Activated B cell treated with CpG ODN at 0.5 μM for 24 hours (primary cell): ENCODE measurements at regions not wholly inside any gene's neighbourhood (a gene's known extent, or its start where the extent isn't known, plus 50 kb on each side); places are given as distances from the start of the nearest gene placed in this dataset.

Experiments used
- ATAC-seq: fragments of 200-7000 bp; cut with Tn5 transposase; one replicate; pipeline ENCODE4 v1.10.0; 2021; ENCODE audit warnings: low read depth, mild to moderate bottlenecking, moderate library complexity
- CTCF ChIA-PET: fragments of 350-600 bp; sonication (Branson Sonifier 250); formaldehyde crosslinking; loops from one replicate; lab custom pipeline; 2021; ENCODE audit warnings: antibody characterized with exemption; lab: Charles Lee
- POLR2A ChIA-PET: fragments of 350-600 bp; sonication (Branson Sonifier 250); formaldehyde crosslinking; loops from one replicate; lab custom pipeline; 2021; ENCODE audit warnings: antibody characterized with exemption; lab: Charles Lee
- DNase-seq: peaks from one replicate; pipeline ENCODE4 v3.0.0; 2022
- H3K27ac Mint-ChIP-seq: one replicate; pipeline ENCODE4 v1.8.0; 2020; ENCODE audit warnings: mixed read lengths
- H3K27me3 Mint-ChIP-seq: one replicate; pipeline ENCODE4 v1.8.0; 2021; ENCODE audit warnings: mixed read lengths
- H3K36me3 Mint-ChIP-seq: one replicate; pipeline ENCODE4 v1.8.0; 2021; ENCODE audit warnings: low read depth, mixed read lengths
- H3K4me1 Mint-ChIP-seq: one replicate; pipeline ENCODE4 v1.8.0; 2021; ENCODE audit warnings: mixed read lengths
- H3K4me3 Mint-ChIP-seq: one replicate; pipeline ENCODE4 v1.8.0; 2020; ENCODE audit warnings: mild to moderate bottlenecking, mixed read lengths
- H3K9me3 Mint-ChIP-seq: one replicate; pipeline ENCODE4 v1.8.0; 2020; ENCODE audit warnings: mixed read lengths
- intact Hi-C: fragments of 100-400 bp; cut with micrococcal nuclease; formaldehyde crosslinking; loops from one replicate; pipeline ENCODE4 v1.15.1; 2024
- TF ChIP-seq, protein P1 (sequence below): fragments of 200-600 bp; IDR thresholded peaks from one replicate; pipeline ENCODE4 v1.8.0; 2022; ENCODE audit warnings: antibody characterized with exemption, mild to moderate bottlenecking

DNA sequence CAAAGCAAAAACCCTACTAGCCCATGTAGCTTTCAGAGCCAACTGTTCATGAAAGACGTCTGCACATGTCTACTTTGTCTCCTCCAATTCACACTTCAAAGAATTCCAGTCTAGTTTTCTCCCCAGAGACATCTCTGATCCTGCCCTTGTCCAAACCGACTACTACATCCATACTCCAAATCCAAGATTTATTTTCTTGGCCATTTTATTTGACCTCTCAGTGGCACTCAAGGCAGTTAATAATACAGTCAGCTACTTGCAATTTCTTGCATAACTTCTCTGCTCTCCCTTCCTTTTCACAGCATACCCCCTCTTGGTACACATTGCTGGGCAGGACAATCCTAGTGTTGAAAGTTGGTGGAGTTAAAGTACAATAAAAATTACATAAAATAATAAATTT lies 170.9 kb upstream of the INHBA start:
- intact Hi-C loops, result no loop called here
- Mint-ChIP-seq H3K27ac (no peak overlapping the region), H3K4me3 (no peak overlapping the region), H3K4me1 (peaks cover 27% of the 10 kb centered on the region), H3K36me3 (no peaks in the 10 kb centered on the region), H3K27me3 (no peaks in the 10 kb centered on the region), H3K9me3 (no peaks in the 10 kb centered on the region)
- ChIA-PET CTCF (no interaction called here), POLR2A (interaction anchor here (0.6 kb wide), 1 partner anchor 37 kb away, joined by 3 read pairs; no protein-coding TSS in a partner anchor)
- TF ChIP-seq, protein P1, sequence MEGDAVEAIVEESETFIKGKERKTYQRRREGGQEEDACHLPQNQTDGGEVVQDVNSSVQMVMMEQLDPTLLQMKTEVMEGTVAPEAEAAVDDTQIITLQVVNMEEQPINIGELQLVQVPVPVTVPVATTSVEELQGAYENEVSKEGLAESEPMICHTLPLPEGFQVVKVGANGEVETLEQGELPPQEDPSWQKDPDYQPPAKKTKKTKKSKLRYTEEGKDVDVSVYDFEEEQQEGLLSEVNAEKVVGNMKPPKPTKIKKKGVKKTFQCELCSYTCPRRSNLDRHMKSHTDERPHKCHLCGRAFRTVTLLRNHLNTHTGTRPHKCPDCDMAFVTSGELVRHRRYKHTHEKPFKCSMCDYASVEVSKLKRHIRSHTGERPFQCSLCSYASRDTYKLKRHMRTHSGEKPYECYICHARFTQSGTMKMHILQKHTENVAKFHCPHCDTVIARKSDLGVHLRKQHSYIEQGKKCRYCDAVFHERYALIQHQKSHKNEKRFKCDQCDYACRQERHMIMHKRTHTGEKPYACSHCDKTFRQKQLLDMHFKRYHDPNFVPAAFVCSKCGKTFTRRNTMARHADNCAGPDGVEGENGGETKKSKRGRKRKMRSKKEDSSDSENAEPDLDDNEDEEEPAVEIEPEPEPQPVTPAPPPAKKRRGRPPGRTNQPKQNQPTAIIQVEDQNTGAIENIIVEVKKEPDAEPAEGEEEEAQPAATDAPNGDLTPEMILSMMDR, result no peak
- no peak for ATAC-seq
- DNase-seq, result no peak

DNA sequence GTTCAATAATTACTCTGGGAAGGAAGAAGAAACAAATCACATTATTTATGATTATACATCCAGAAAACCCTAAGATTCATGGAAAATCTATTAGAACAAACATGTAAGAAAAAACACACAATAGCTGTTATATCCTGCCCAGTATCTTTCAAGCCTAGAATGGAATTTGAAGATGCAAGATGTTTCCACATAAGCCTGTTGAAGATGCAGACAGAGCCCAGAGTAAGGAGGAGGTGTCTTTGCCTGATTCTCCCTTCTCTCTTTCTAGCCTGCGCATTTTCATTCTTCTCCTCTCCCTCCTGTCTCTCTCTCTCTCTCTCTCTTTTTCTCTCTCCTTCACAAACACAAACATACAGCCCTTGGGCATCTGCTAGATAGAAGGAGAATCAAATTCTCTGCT lies 170.1 kb upstream of the INHBA start:
- H3K4me3 Mint-ChIP-seq, result no peak overlapping the region
- H3K27me3 Mint-ChIP-seq, result no peaks in the 10 kb centered on the region
- CTCF ChIA-PET, result no interaction called here
- H3K36me3 Mint-ChIP-seq, result no peaks in the 10 kb centered on the region
- no peaks in the 10 kb centered on the region for H3K9me3 Mint-ChIP-seq
- DNase-seq (no peak), ATAC-seq (no peak)
- H3K4me1 Mint-ChIP-seq, result peaks cover 27% of the 10 kb centered on the region
- TF ChIP-seq, protein P1, result no peak
- no peak overlapping the region for H3K27ac Mint-ChIP-seq
- intact Hi-C loops, result no loop called here
- POLR2A ChIA-PET, result interaction anchor here (0.6 kb wide), 1 partner anchor 38 kb away, joined by 3 read pairs; no protein-coding TSS in a partner anchor

DNA sequence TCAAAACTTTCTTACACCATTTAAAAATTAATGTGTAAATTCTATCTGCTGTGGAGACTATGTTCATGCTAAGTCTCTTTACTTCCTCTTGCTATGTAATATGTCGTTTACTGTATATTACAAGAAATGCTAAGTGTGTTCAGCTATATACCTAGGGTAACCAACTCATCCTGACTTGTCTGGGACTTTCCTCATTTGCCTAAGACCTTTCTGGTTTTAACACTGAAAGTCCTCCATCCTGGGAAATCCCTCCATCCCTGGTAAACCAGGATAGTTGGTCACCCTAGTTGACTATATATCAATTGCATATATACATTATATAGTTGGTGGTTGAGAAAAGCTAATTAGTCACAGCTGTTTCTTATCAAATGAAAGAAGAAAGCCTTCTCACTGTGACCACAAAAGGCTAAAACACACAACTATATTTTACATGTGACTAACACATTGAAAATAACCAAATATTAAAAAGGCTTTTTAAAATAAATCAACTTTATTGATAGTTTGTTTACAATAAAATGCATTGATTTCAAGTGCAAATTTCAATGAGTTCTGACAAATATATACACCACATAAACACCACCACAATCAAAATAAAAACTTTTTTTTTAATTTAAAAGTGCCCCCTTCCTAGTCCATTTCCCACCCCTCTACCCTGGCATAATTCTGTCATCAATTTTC lies 167.7 kb upstream of the INHBA start:
- no peak for DNase-seq
- peaks cover 4% of the 10 kb centered on the region for H3K36me3 Mint-ChIP-seq
- TF ChIP-seq, protein P1, result no peak
- ChIA-PET POLR2A (interaction anchor here (1.1 to 1.7 kb wide), 2 partner anchors 8 to 12 kb away, joined by 4 to 5 read pairs; no protein-coding TSS in a partner anchor), CTCF (no interaction called here)
- peak; percentile 31 for ATAC-seq
- H3K4me3 Mint-ChIP-seq, result no peak overlapping the region
- no peaks in the 10 kb centered on the region for H3K27me3 Mint-ChIP-seq
- intact Hi-C loops, result no loop called here
- H3K9me3 Mint-ChIP-seq, result peaks cover 7% of the 10 kb centered on the region
- H3K27ac Mint-ChIP-seq, result no peak overlapping the region
- H3K4me1 Mint-ChIP-seq, result peaks cover 26% of the 10 kb centered on the region

DNA sequence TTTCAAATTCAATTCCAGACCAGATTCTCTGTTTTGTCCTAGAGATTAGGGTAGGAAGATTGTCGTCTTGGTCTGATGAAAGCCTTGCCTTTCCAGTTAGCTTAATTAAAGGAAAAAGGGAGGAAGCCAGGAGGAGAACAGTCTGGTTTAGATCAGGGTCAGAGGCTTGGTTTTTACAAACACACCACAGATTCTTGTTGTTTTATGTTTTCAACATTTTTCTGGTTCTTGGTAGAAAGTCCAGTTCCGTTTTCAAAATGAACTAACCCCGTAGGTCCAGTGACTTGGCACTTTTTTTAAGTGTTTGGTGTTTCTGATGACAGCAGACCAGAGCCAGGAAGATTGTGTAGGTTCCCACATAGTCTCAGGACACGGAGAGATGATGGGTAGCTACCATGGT lies 167.1 kb upstream of the INHBA start:
- DNase-seq (no peak), ATAC-seq (peak; percentile 21)
- Mint-ChIP-seq H3K27me3 (no peaks in the 10 kb centered on the region), H3K36me3 (peaks cover 8% of the 10 kb centered on the region), H3K9me3 (peaks cover 10% of the 10 kb centered on the region), H3K27ac (no peak overlapping the region), H3K4me1 (peaks cover 26% of the 10 kb centered on the region), H3K4me3 (peak overlapping the region; percentile 13)
- CTCF ChIA-PET, result no interaction called here
- POLR2A ChIA-PET, result interaction anchor here (1.1 to 1.7 kb wide), 2 partner anchors 9 to 12 kb away, joined by 4 to 5 read pairs; no protein-coding TSS in a partner anchor
- intact Hi-C loops, result no loop called here
- TF ChIP-seq, protein P1, result no peak

DNA sequence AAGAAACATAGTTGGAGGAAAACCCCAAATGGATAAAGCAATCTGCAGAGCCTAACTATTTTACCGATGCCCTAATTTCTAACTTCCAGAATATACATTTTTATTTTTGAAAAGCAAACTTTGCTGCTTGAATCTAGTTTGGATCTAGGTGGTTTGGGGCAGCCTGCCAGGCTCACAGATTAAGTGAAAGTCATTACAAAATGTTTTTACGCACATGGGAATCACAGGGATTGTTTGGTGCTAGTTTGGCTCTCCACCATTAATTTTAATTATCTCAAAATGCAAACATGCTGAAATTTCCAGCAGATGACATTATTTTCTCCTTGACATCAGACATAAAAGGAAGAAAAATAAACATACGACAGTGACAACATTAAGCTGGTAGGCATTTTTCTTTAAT lies 166.7 kb upstream of the INHBA start:
- Mint-ChIP-seq H3K36me3 (peaks cover 8% of the 10 kb centered on the region), H3K27ac (no peak overlapping the region), H3K4me1 (peaks cover 22% of the 10 kb centered on the region), H3K4me3 (no peak overlapping the region), H3K27me3 (no peaks in the 10 kb centered on the region), H3K9me3 (peaks cover 10% of the 10 kb centered on the region)
- no peak for ATAC-seq
- intact Hi-C loops, result no loop called here
- TF ChIP-seq, protein P1, result no peak
- no peak for DNase-seq
- ChIA-PET CTCF (no interaction called here), POLR2A (interaction anchor here (1.1 to 1.7 kb wide), 2 partner anchors 9 to 13 kb away, joined by 4 to 5 read pairs; no protein-coding TSS in a partner anchor)
